IMR-90 (cell line): ENCODE measurements at regions not wholly inside any gene's neighbourhood (a gene's known extent, or its start where the extent isn't known, plus 50 kb on each side); places are given as distances from the start of the nearest gene placed in this dataset.

Experiments used
- ATAC-seq: fragments of 200-7000 bp; cut with Tn5 transposase; 2 replicates; pipeline ENCODE4 v1.9.1; 2020; ENCODE audit warnings: low read depth, mild to moderate bottlenecking, moderate library complexity
- BruUV-seq: library from RNA; stranded (reverse); fragments of 400-500 nt; replicated peaks from 2 replicates; lab custom pipeline; 2021; lab: Mats Ljungman, UMichigan
- CTCF ChIA-PET: fragments of 300-600 bp; formaldehyde crosslinking; extraction: SDS; loops from one replicate; lab custom pipeline; 2021; ENCODE audit warnings: antibody characterized with exemption; lab: Yijun Ruan, JAX
- POLR2A ChIA-PET: fragments of 300-600 bp; sonication (Branson Sonifier 250); formaldehyde crosslinking; loops from one replicate; lab custom pipeline; 2022; ENCODE audit warnings: antibody characterized with exemption; ENCODE audit not compliant: unreplicated experiment; lab: Charles Lee
- DNase-seq: peaks from one replicate; pipeline ENCODE4 v3.0.0; 2013
- H2AFZ ChIP-seq: replicated peaks from 2 replicates; pipeline ENCODE3; 2013; ENCODE audit warnings: low read length, mild to moderate bottlenecking; ENCODE audit not compliant: poor library complexity
- H2AK5ac ChIP-seq: 2 replicates; pipeline ENCODE4 v1.6.1; 2013; ENCODE audit warnings: low read depth, low read length, inconsistent platforms
- H2AK9ac ChIP-seq: replicated peaks from 2 replicates; pipeline ENCODE3; 2013; ENCODE audit warnings: mild to moderate bottlenecking, low read depth, low read length, moderate library complexity; ENCODE audit not compliant: poor library complexity
- H2BK120ac ChIP-seq: 2 replicates; pipeline ENCODE4 v1.6.1; 2013; ENCODE audit warnings: low read depth, low read length, inconsistent platforms
- H2BK15ac ChIP-seq: 3 replicates; pipeline ENCODE4 v1.6.1; 2013; ENCODE audit warnings: low read depth, low read length, inconsistent platforms
- H2BK20ac ChIP-seq: 2 replicates; pipeline ENCODE4 v1.6.1; 2013; ENCODE audit warnings: low read depth, mild to moderate bottlenecking, inconsistent platforms, low read length, moderate library complexity
- H2BK5ac ChIP-seq: 2 replicates; pipeline ENCODE4 v1.6.1; 2013; ENCODE audit warnings: mild to moderate bottlenecking, low read depth, low read length, inconsistent platforms; ENCODE audit not compliant: poor library complexity, severe bottlenecking
- H3K14ac ChIP-seq: replicated peaks from 2 replicates; pipeline ENCODE4 v1.6.1; 2013; ENCODE audit warnings: low read depth, low read length, inconsistent platforms
- H3K18ac ChIP-seq: 2 replicates; pipeline ENCODE4 v1.6.1; 2013; ENCODE audit warnings: low read depth, low read length, control low read depth
- H3K23ac ChIP-seq: 2 replicates; pipeline ENCODE4 v1.6.1; 2013; ENCODE audit warnings: low read depth, low read length, inconsistent platforms
- H3K27ac ChIP-seq: 2 replicates; pipeline ENCODE4 v1.5.1; 2013; ENCODE audit warnings: mild to moderate bottlenecking, control low read depth, low read length; ENCODE audit not compliant: insufficient read depth
- H3K27me3 ChIP-seq: 2 replicates; pipeline ENCODE4 v1.6.1; 2013; ENCODE audit warnings: low read length; ENCODE audit not compliant: control insufficient read depth, insufficient read depth
- H3K36me3 ChIP-seq: 2 replicates; pipeline ENCODE4 v1.6.1; 2013; ENCODE audit warnings: low read length, mixed read lengths; ENCODE audit not compliant: control insufficient read depth, insufficient read depth
- H3K4ac ChIP-seq: 2 replicates; pipeline ENCODE4 v1.6.1; 2013; ENCODE audit warnings: low read depth, low read length, inconsistent platforms
- H3K4me1 ChIP-seq: 2 replicates; pipeline ENCODE4 v1.6.1; 2013; ENCODE audit warnings: low read length, mixed read lengths; ENCODE audit not compliant: control insufficient read depth, insufficient read depth
- H3K4me2 ChIP-seq: 2 replicates; pipeline ENCODE4 v1.6.1; 2013; ENCODE audit warnings: low read depth, mild to moderate bottlenecking, control low read depth, low read length, moderate library complexity
- H3K4me3 ChIP-seq: 2 replicates; pipeline ENCODE4 v1.5.1; 2013; ENCODE audit warnings: low read depth, mild to moderate bottlenecking, control low read depth, low read length, moderate library complexity; ENCODE audit not compliant: insufficient read depth
- H3K56ac ChIP-seq: 2 replicates; pipeline ENCODE4 v1.6.1; 2013; ENCODE audit warnings: low read length, inconsistent platforms; ENCODE audit not compliant: insufficient read depth; ENCODE audit errors: extremely low read depth
- H3K79me1 ChIP-seq, 2 experiments: 2 replicates each; pipeline ENCODE4 v1.6.1; 2013; ENCODE audit warnings: low read length in 2 of 2, inconsistent platforms in 1 of 2, low read depth in 1 of 2
- H3K9ac ChIP-seq: 2 replicates; pipeline ENCODE4 v1.6.1; 2013; ENCODE audit warnings: low read depth, low read length, control low read depth
- H3K9me1 ChIP-seq: 2 replicates; pipeline ENCODE4 v1.6.1; 2013; ENCODE audit warnings: low read length, inconsistent platforms; ENCODE audit not compliant: insufficient read depth
- H3K9me3 ChIP-seq: 2 replicates; pipeline ENCODE4 v1.6.1; 2013; ENCODE audit warnings: low read length; ENCODE audit not compliant: control insufficient read depth, insufficient read depth
- H4K20me1 ChIP-seq: 2 replicates; pipeline ENCODE4 v1.6.1; 2013; ENCODE audit warnings: low read length, inconsistent platforms; ENCODE audit not compliant: insufficient read depth
- H4K5ac ChIP-seq: 2 replicates; pipeline ENCODE4 v1.6.1; 2013; ENCODE audit warnings: mild to moderate bottlenecking, low read depth, low read length, control low read depth
- H4K8ac ChIP-seq, 2 experiments: 2 replicates each; pipeline ENCODE4 v1.6.1; 2013; ENCODE audit warnings: low read depth in 2 of 2, low read length in 2 of 2, control low read depth in 1 of 2, inconsistent platforms in 1 of 2
- H4K91ac ChIP-seq: 2 replicates; pipeline ENCODE4 v1.6.1; 2013; ENCODE audit warnings: low read depth, low read length, inconsistent platforms; ENCODE audit not compliant: insufficient read depth
- BHLHE40 ChIP-seq: fragments of 150-350 bp; IDR thresholded peaks from 2 replicates; pipeline ENCODE4 v1.6.1; 2016; ENCODE audit warnings: mild to moderate bottlenecking, low read depth, low read length
- CEBPB ChIP-seq: IDR thresholded peaks from 2 replicates; pipeline ENCODE4 v1.6.1; 2012; ENCODE audit warnings: low read depth, low read length, improper control_type of control experiment
- CHD1 ChIP-seq: IDR thresholded peaks from 2 replicates; pipeline ENCODE4 v1.6.1; 2012; ENCODE audit warnings: low read depth, low read length, improper control_type of control experiment
- FOS ChIP-seq: fragments of 150-350 bp; IDR thresholded peaks from 2 replicates; pipeline ENCODE4 v1.6.1; 2016; ENCODE audit warnings: low read depth, low read length
- MAZ ChIP-seq: IDR thresholded peaks from 2 replicates; pipeline ENCODE4 v1.6.1; 2012; ENCODE audit warnings: low read depth, mild to moderate bottlenecking, low read length, improper control_type of control experiment, moderate library complexity, borderline replicate concordance
- MXI1 ChIP-seq: IDR thresholded peaks from 2 replicates; pipeline ENCODE4 v1.6.1; 2012; ENCODE audit warnings: low read depth, mild to moderate bottlenecking, low read length, moderate library complexity, borderline replicate concordance
- NFE2L2 ChIP-seq: fragments of 150-350 bp; IDR thresholded peaks from 2 replicates; pipeline ENCODE4 v1.6.1; 2016; ENCODE audit warnings: low read depth, mild to moderate bottlenecking, low read length
- POLR2A ChIP-seq: IDR thresholded peaks from 2 replicates; pipeline ENCODE4 v1.6.1; 2012; ENCODE audit warnings: mild to moderate bottlenecking, low read depth, low read length
- RAD21 ChIP-seq: IDR thresholded peaks from 2 replicates; pipeline ENCODE4 v1.6.1; 2012; ENCODE audit warnings: low read length, improper control_type of control experiment
- RFX5 ChIP-seq: IDR thresholded peaks from 2 replicates; pipeline ENCODE4 v1.8.0; 2012; ENCODE audit warnings: low read depth, mild to moderate bottlenecking, low read length, moderate library complexity
- SMC3 ChIP-seq: fragments of 150-350 bp; IDR thresholded peaks from 2 replicates; pipeline ENCODE4 v1.6.1; 2016; ENCODE audit warnings: low read depth, mild to moderate bottlenecking, antibody characterized with exemption, low read length, moderate library complexity
- WGBS, 2 experiments: methylation state at CpG; one replicate each; pipeline versions ENCODE4 v1.1.5 to v1.1.7; 2013; ENCODE audit warnings: missing lambda C conversion rate in 2 of 2; ENCODE audit not compliant: insufficient read length in 1 of 2; ENCODE audit errors: extremely low coverage in 2 of 2; 5-methylcytosine and 5-hydroxymethylcytosine counted together
- dilution Hi-C: fragments of 300-500 bp; cut with HindIII; formaldehyde crosslinking; loops from one replicate; pipeline ENCODE4 v1.14.3; 2018; ENCODE audit warnings: low sequenced_read_pairs; ENCODE audit not compliant: unreplicated experiment
- in situ Hi-C: fragments of 300-500 bp; cut with MboI; formaldehyde crosslinking; loops from 3 replicates; pipeline ENCODE4 v1.14.3; 2019; ENCODE audit warnings: low sequenced_read_pairs, inconsistent platforms, mixed read lengths
- intact Hi-C: fragments of 100-400 bp; cut with micrococcal nuclease; formaldehyde crosslinking; loops from 2 replicates; pipeline ENCODE4 v1.10.0; 2022
- TF ChIP-seq, protein P1 (sequence below): fragments of 150-350 bp; IDR thresholded peaks from 2 replicates; pipeline ENCODE4 v1.6.1; 2016; ENCODE audit warnings: low read depth, mild to moderate bottlenecking, low read length, moderate library complexity, borderline replicate concordance
- TF ChIP-seq, protein P2 (sequence below): conservative IDR thresholded peaks from 2 replicates; pipeline ENCODE4 v1.5.1; 2012; ENCODE audit warnings: mild to moderate bottlenecking, low read depth, low read length, improper control_type of control experiment

DNA sequence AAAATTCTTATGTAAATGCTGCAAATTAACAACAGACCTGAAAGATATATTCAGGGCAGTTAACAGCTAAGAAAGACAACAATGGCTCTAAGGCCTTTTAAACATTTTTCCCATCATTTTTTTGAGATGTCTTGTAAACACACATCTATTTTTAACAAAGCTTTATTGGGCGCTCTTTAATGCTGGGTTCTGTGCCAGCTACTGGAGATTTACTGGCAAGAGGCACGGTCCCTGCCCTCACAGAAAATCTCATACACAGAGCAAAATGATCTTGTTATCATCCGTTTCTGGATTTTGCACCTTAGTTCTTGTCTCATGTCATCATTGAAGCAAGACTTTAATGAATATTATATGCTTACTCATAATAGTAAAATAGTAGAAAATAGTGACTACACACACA is 1022.3 kb upstream of the WWC1 start:
- Histone ChIP-seq H3K4ac (no peak overlapping the region), H4K20me1 (no peaks in the 10 kb centered on the region), H2AK9ac (no peak overlapping the region), H3K9me3 (no peaks in the 10 kb centered on the region), H2AFZ (no peak overlapping the region), H2BK120ac (no peak overlapping the region), H4K5ac (no peak overlapping the region), H2BK5ac (no peak overlapping the region), H3K4me2 (no peak overlapping the region), H3K4me1 (no peaks in the 10 kb centered on the region), H4K8ac (no peak overlapping the region), H3K79me1 (no peaks in the 10 kb centered on the region), H4K91ac (no peak overlapping the region), H3K9me1 (no peaks in the 10 kb centered on the region), H3K27ac (no peak overlapping the region), H3K18ac (no peak overlapping the region), H3K14ac (no peak overlapping the region), H3K9ac (no peak overlapping the region), H3K4me3 (no peak overlapping the region), H3K27me3 (no peaks in the 10 kb centered on the region), H2BK20ac (no peak overlapping the region), H3K23ac (no peak overlapping the region), H2AK5ac (no peak overlapping the region), H3K56ac (no peak overlapping the region), H3K36me3 (no peaks in the 10 kb centered on the region), H2BK15ac (no peak overlapping the region)
- ChIA-PET CTCF (no interaction called here), POLR2A (no interaction called here)
- no peak for TF ChIP-seq BHLHE40
- no peak for TF ChIP-seq MXI1
- no peak for TF ChIP-seq MAZ
- TF ChIP-seq, protein P1, sequence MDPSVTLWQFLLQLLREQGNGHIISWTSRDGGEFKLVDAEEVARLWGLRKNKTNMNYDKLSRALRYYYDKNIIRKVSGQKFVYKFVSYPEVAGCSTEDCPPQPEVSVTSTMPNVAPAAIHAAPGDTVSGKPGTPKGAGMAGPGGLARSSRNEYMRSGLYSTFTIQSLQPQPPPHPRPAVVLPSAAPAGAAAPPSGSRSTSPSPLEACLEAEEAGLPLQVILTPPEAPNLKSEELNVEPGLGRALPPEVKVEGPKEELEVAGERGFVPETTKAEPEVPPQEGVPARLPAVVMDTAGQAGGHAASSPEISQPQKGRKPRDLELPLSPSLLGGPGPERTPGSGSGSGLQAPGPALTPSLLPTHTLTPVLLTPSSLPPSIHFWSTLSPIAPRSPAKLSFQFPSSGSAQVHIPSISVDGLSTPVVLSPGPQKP: no peak
- TF ChIP-seq CHD1: no peak
- no peak for TF ChIP-seq CEBPB
- TF ChIP-seq RFX5: no peak
- TF ChIP-seq, protein P2, sequence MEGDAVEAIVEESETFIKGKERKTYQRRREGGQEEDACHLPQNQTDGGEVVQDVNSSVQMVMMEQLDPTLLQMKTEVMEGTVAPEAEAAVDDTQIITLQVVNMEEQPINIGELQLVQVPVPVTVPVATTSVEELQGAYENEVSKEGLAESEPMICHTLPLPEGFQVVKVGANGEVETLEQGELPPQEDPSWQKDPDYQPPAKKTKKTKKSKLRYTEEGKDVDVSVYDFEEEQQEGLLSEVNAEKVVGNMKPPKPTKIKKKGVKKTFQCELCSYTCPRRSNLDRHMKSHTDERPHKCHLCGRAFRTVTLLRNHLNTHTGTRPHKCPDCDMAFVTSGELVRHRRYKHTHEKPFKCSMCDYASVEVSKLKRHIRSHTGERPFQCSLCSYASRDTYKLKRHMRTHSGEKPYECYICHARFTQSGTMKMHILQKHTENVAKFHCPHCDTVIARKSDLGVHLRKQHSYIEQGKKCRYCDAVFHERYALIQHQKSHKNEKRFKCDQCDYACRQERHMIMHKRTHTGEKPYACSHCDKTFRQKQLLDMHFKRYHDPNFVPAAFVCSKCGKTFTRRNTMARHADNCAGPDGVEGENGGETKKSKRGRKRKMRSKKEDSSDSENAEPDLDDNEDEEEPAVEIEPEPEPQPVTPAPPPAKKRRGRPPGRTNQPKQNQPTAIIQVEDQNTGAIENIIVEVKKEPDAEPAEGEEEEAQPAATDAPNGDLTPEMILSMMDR: no peak
- no peak for TF ChIP-seq NFE2L2
- no peak for TF ChIP-seq SMC3
- no peak for TF ChIP-seq POLR2A
- TF ChIP-seq RAD21: no peak
- no peak for TF ChIP-seq FOS
- no TSS peak for BruUV-seq
- no peak for DNase-seq
- intact Hi-C loops: no loop called here
- no peak for ATAC-seq
- in situ Hi-C loops: no loop called here
- dilution Hi-C loops: no loop called here
- WGBS, 2 experiments: 50% methylated on average over 1 of the region's 3 CpGs; no CpG with 5 or more reads in 1 of the 2 experiments
